ENCODE measurements at regions not wholly inside any gene's neighbourhood (a gene's known extent, or its start where the extent isn't known, plus 50 kb on each side); places are given as distances from the start of the nearest gene placed in this dataset.

- TF ChIP-seq POLR2A (IDR thresholded peaks at IDR 0.05) = no peak
- no peak for TF ChIP-seq CTCF (IDR thresholded peaks at IDR 0.05)
Observed at GRCh38 chr2:128662051-128662471, 343.4 kb upstream of the HS6ST1 start.

Measured in ovary (tissue), 3 donors.